ENCODE measurements at regions not wholly inside any gene's neighbourhood (a gene's known extent, or its start where the extent isn't known, plus 50 kb on each side); places are given as distances from the start of the nearest gene placed in this dataset.
"Not testable (repeated sequence)": the region's sequence is repeated elsewhere in the genome, so short reads cannot be mapped to it uniquely, and the experiment has no call there.

DNA sequence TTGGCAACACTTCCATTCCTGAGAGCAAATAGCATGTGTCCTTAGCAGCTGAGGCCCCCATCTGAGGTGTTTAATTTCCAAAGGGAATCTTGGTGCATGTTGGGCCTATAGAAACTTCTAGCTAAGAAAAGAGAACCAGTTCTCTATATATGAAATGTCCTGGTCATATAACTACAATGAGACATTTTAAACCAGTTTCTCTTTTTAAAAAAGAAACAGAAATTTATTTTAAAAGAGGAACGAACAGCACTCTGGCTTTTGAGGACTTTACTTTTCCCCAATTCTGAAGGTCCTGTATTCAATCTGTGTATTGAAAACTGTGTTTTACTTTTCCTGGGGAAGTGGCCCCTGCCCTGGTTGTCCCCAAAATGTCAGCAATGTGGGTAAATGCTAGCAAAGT lies 94.0 kb upstream of the FOXN2 start:
- no peaks in the 10 kb centered on the region for H3K9me3 ChIP-seq (ENCODE audit: low read depth, low read length)
- H3K27ac ChIP-seq: no peak overlapping the region
- H3K9ac ChIP-seq (ENCODE audit: insufficient read length): no peak overlapping the region
- TF ChIP-seq FOXP2 (optimal IDR thresholded peaks at IDR 0.05; ENCODE audit: control extremely low read depth, extremely low read length, insufficient read depth) (no peak), POLR2AphosphoS5 (IDR thresholded peaks at IDR 0.05; ENCODE audit: borderline replicate concordance, low read depth, low read length) (no peak), EZH2 (IDR thresholded peaks at IDR 0.05) (no peak)
- no peak overlapping the region for H3K4me3 ChIP-seq
- H3K36me3 ChIP-seq (ENCODE audit: insufficient read depth, low read length): no peaks in the 10 kb centered on the region
- DNase-seq (ENCODE audit: low read depth, low spot score): no peak

DNA sequence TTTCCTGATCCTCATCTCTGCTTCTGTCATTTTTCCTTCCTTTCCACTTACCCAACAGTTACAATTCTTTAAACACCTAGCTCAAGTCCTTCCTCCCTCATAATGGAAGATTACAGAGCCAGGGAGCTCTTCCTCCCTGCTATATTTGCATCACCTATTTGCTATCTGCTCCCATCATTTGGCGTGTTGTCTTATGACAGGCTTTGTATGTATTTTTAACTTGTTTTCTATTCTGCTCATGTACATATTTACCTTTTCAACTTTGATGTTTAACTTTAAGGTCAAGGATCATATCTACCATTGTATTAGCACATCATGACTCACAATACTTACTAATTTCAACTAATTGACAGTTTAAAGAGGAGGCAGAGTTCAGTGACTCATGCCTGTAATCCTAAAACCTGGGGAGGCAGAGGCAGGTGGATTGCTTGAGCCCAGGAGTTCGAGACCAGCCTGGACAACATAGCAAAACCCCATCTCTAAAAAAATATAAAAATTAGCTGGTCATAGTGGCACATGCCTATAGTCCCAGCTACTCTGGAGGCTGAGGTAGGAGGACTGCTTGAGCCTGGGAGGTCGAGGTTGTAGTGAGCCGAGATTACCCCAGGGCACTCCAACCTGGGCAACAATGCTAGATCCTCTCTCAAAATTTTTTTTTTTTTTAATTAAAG lies 92.5 kb upstream of the FOXN2 start:
- Histone ChIP-seq H3K9me3 (ENCODE audit: low read depth, low read length) (no peaks in the 10 kb centered on the region), H3K36me3 (ENCODE audit: insufficient read depth, low read length) (no peaks in the 10 kb centered on the region), H3K9ac (ENCODE audit: insufficient read length) (no peak overlapping the region), H3K4me3 (no peak overlapping the region), H3K27ac (no peak overlapping the region)
- no peak for DNase-seq (ENCODE audit: low read depth, low spot score)
- no peak for TF ChIP-seq POLR2AphosphoS5 (IDR thresholded peaks at IDR 0.05; ENCODE audit: borderline replicate concordance, low read depth, low read length)
- no peak for TF ChIP-seq FOXP2 (optimal IDR thresholded peaks at IDR 0.05; ENCODE audit: control extremely low read depth, extremely low read length, insufficient read depth)
- no peak for TF ChIP-seq EZH2 (IDR thresholded peaks at IDR 0.05)

DNA sequence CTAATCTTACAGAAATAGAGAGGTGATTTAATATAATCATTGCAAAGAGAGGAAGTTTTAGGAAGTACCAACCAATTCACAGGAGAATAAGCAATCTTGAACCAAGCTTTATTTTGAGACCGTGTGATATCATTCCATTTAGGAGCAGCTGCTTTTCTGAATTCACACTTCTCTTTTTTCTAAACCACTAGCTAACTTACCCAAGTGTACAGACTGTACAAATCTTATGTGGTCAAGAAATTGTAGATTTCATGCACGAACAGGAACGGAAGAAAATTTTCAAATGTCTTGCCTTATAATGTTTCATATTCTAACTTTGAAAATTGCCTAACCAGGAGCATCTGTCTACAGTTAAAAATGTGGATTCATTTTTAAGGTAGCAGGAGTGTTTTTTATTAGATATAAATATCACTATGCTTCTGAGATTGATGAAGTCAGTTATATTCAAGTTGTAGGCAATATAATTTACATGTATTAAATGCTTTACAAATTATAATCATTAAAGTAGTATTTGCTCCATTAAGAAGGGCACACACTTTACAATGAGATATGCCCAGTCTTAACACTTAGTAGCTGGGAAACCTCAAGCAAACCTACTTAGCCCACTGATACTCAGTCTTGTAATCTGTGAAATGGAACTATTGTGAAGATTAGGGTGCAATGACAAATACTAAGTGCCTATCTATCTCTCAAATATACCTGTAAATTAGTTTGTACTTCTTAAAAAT lies 86.7 kb upstream of the FOXN2 start:
- TF ChIP-seq EZH2 (IDR thresholded peaks at IDR 0.05) (no peak), FOXP2 (optimal IDR thresholded peaks at IDR 0.05; ENCODE audit: control extremely low read depth, extremely low read length, insufficient read depth) (no peak), POLR2AphosphoS5 (IDR thresholded peaks at IDR 0.05; ENCODE audit: borderline replicate concordance, low read depth, low read length) (no peak)
- no peak overlapping the region for H3K9ac ChIP-seq (ENCODE audit: insufficient read length)
- DNase-seq (ENCODE audit: low read depth, low spot score): no peak

DNA sequence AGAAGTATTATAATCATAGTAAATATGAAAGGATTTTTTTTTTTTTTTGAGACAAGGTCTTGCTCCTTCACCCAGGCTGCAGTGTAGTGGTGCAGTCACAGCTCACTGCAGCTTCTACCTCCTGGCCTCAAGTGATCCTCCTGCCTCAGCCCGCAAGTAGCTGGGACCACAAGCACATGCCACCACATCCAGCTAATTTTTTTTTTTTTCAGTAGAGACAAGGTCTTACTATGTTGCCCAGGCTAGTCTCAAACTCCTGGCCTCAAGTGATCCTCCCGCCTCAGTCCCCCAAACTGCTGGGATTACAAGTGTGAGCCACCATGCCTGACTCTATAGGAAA lies 86.2 kb upstream of the FOXN2 start:
- Histone ChIP-seq H3K27ac (no peak overlapping the region), H3K9ac (ENCODE audit: insufficient read length) (no peak overlapping the region), H3K36me3 (ENCODE audit: insufficient read depth, low read length) (no peaks in the 10 kb centered on the region), H3K9me3 (ENCODE audit: low read depth, low read length) (no peaks in the 10 kb centered on the region), H3K4me3 (no peak overlapping the region)
- DNase-seq (ENCODE audit: low read depth, low spot score): no peak
- no peak for TF ChIP-seq FOXP2 (optimal IDR thresholded peaks at IDR 0.05; ENCODE audit: control extremely low read depth, extremely low read length, insufficient read depth)
- TF ChIP-seq POLR2AphosphoS5 (IDR thresholded peaks at IDR 0.05; ENCODE audit: borderline replicate concordance, low read depth, low read length): no peak
- TF ChIP-seq EZH2 (IDR thresholded peaks at IDR 0.05): no peak

More for the DNA sequence above, 86.7 kb upstream of the FOXN2 start:
- no peak overlapping the region for H3K27ac ChIP-seq
- no peak overlapping the region for H3K4me3 ChIP-seq
- no peaks in the 10 kb centered on the region for H3K9me3 ChIP-seq (ENCODE audit: low read depth, low read length)
- no peaks in the 10 kb centered on the region for H3K36me3 ChIP-seq (ENCODE audit: insufficient read depth, low read length)

DNA sequence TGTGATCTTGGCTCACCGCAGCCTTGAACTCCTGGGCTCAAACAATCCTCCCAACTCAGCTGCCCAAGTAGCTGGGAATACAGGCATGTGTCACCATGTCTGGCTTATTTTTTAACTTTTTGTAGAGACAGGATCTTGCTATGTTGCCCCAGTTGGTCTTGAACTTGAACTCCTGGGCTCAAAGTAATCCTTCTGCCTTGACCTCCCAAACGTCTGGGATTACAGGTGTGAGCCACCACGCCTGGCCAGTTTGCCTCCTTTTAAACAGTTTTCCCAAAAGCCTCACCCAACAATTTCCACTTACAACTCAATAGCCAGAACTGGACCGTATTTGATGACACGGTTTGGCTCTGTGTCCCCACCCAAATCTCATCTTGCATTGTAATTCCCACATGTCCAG lies 85.4 kb upstream of the FOXN2 start:
- no peaks in the 10 kb centered on the region for H3K36me3 ChIP-seq (ENCODE audit: insufficient read depth, low read length)
- no peak for TF ChIP-seq FOXP2 (optimal IDR thresholded peaks at IDR 0.05; ENCODE audit: control extremely low read depth, extremely low read length, insufficient read depth)
- TF ChIP-seq EZH2 (IDR thresholded peaks at IDR 0.05): no peak
- no peak for TF ChIP-seq POLR2AphosphoS5 (IDR thresholded peaks at IDR 0.05; ENCODE audit: borderline replicate concordance, low read depth, low read length)
- no peak for DNase-seq (ENCODE audit: low read depth, low spot score)
- H3K4me3 ChIP-seq: no peak overlapping the region
- H3K9ac ChIP-seq (ENCODE audit: insufficient read length): no peak overlapping the region
- H3K9me3 ChIP-seq (ENCODE audit: low read depth, low read length): no peaks in the 10 kb centered on the region
- no peak overlapping the region for H3K27ac ChIP-seq

DNA sequence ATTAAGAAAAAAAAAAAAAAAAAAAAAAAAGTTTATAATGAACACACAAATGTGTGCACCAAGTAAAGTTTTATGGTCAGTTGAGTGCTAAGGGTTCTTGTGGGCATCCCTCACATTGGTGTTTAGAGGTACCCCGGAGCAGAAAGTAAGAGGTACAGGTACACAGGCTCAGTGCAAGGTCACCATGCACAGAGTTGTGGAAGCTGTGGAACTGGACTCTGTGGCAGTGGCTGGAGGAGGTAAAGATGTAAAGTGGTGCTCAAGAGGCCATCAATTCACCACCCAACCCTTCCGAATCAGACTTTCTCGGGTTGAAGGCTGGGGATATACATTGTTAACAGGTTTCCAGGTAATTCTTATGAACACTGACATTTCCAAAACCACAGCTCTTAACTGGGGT lies 83.6 kb upstream of the FOXN2 start:
- DNase-seq (ENCODE audit: low read depth, low spot score): no peak
- Histone ChIP-seq H3K4me3 (no peak overlapping the region), H3K27ac (no peak overlapping the region), H3K36me3 (ENCODE audit: insufficient read depth, low read length) (no peaks in the 10 kb centered on the region), H3K9me3 (ENCODE audit: low read depth, low read length) (no peaks in the 10 kb centered on the region), H3K9ac (ENCODE audit: insufficient read length) (no peak overlapping the region)
- TF ChIP-seq POLR2AphosphoS5 (IDR thresholded peaks at IDR 0.05; ENCODE audit: borderline replicate concordance, low read depth, low read length) (no peak), EZH2 (IDR thresholded peaks at IDR 0.05) (no peak)

DNA sequence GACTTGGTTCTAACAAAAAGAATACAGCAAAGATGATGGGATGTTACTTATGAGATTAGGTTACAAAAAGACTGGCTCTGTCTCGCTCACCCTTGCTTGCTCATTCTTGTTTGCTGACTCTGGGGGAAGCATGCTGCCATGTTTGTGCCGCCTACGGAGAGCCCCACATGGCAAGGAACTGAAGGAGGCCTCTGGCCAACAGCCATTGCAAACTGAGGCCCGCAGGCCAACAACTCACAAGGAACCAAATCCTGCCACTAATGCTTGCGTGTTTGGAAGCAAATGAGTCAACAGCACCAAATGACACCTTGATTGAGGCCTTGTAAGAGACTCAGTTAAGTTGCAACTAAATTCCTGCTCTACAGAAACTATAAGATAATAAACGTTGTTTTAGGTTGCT lies 82.1 kb upstream of the FOXN2 start:
- no peak for DNase-seq (ENCODE audit: low read depth, low spot score)
- no peak overlapping the region for H3K9ac ChIP-seq (ENCODE audit: insufficient read length)
- TF ChIP-seq POLR2AphosphoS5 (IDR thresholded peaks at IDR 0.05; ENCODE audit: borderline replicate concordance, low read depth, low read length) (no peak), EZH2 (IDR thresholded peaks at IDR 0.05) (no peak), FOXP2 (optimal IDR thresholded peaks at IDR 0.05; ENCODE audit: control extremely low read depth, extremely low read length, insufficient read depth) (no peak)
- H3K9me3 ChIP-seq (ENCODE audit: low read depth, low read length): no peaks in the 10 kb centered on the region
- no peaks in the 10 kb centered on the region for H3K36me3 ChIP-seq (ENCODE audit: insufficient read depth, low read length)
- no peak overlapping the region for H3K4me3 ChIP-seq
- H3K27ac ChIP-seq: no peak overlapping the region

DNA sequence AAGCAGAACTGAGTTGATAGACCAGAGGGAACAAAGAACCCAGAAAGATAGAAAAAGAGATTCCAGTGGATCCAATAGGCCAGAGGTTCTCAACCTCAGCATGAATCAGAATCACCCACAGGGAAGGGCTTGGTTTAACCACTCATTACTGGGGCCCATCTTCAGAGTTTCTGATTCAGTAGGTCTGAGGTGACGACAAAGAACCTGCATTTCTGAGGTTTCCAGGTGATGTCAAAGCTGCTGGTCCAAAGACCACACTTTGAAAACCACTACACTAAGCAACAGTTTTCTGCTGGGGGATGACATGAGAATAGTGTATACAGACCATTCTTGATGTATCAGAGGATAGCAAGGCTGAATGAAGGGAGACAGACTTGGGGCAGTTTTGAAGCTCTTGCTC lies 81.5 kb upstream of the FOXN2 start:
- Histone ChIP-seq H3K4me3 (no peak overlapping the region), H3K9me3 (ENCODE audit: low read depth, low read length) (no peaks in the 10 kb centered on the region), H3K36me3 (ENCODE audit: insufficient read depth, low read length) (no peaks in the 10 kb centered on the region), H3K27ac (no peak overlapping the region), H3K9ac (ENCODE audit: insufficient read length) (no peak overlapping the region)
- TF ChIP-seq EZH2 (IDR thresholded peaks at IDR 0.05) (no peak), FOXP2 (optimal IDR thresholded peaks at IDR 0.05; ENCODE audit: control extremely low read depth, extremely low read length, insufficient read depth) (no peak), POLR2AphosphoS5 (IDR thresholded peaks at IDR 0.05; ENCODE audit: borderline replicate concordance, low read depth, low read length) (no peak)
- no peak for DNase-seq (ENCODE audit: low read depth, low spot score)

DNA sequence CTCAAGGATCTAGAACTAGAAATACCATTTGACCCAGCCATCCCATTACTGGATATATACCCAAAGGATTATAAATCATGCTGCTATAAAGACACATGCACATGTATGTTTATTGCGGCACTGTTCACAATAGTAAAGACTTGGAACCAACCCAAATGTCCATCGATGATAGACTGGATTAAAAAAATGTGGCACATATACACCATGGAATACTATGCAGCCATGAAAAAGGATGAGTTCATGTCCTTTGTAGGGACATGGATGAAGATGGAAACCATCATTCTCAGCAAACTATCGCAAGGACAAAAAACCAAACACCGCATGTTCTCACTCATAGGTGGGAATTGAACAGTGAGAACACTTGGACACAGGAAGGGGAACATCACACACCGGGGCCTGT lies 80.7 kb upstream of the FOXN2 start:
- not testable (repeated sequence) for H3K4me3 ChIP-seq; H3K36me3 ChIP-seq (ENCODE audit: insufficient read depth, low read length); H3K9ac ChIP-seq (ENCODE audit: insufficient read length); DNase-seq (ENCODE audit: low read depth, low spot score); H3K9me3 ChIP-seq (ENCODE audit: low read depth, low read length); H3K27ac ChIP-seq

Data from SK-N-MC (cell line).